ENCODE measurements at regions not wholly inside any gene's neighbourhood (a gene's known extent, or its start where the extent isn't known, plus 50 kb on each side); places are given as distances from the start of the nearest gene placed in this dataset.

- no peaks in the 10 kb centered on the region for H3K36me3 Mint-ChIP-seq
- Histone ChIP-seq H3K36me3 (ENCODE audit: control insufficient read depth in 2 of 2, extremely low read depth in 1 of 2, insufficient read depth in 1 of 2, low read length in 1 of 2) (no peaks in the 10 kb centered on the region), H3K4me3 (ENCODE audit: control insufficient read depth in 1 of 2, extremely low read depth in 1 of 2, low read length in 1 of 2) (no peak overlapping the region), H3K9me3 (no peaks in the 10 kb centered on the region), H3K4me1 (ENCODE audit: control insufficient read depth in 1 of 2, extremely low read depth in 1 of 2, insufficient read depth in 2 of 2, low read length in 2 of 2) (no peaks in the 10 kb centered on the region), H3K27ac (ENCODE audit: low read length) (no peak overlapping the region), H3K27me3 (replicated peaks in 1 of 2; ENCODE audit: control insufficient read depth in 2 of 2, extremely low read depth in 1 of 2, insufficient read depth in 2 of 2, low read length in 1 of 2) (peaks cover 0 to 6% of the 10 kb centered on the region in 2 experiments)
- H3K9me3 Mint-ChIP-seq, result no peaks in the 10 kb centered on the region
- H3K27ac Mint-ChIP-seq, result no peak overlapping the region
- DNase-seq, result peak in 1 of 35 experiments; percentile 17
- POLR2A ChIA-PET, result no interaction called here
- 81% methylated on average over 19 of the region's 21 CpGs for WGBS (ENCODE audit: insufficient coverage)
- H3K27me3 Mint-ChIP-seq, result peaks cover 3 to 6% of the 10 kb centered on the region in 2 donors
- CTCF ChIA-PET, result no interaction called here
- no peaks in the 10 kb centered on the region for H3K4me1 Mint-ChIP-seq
- H3K4me3 Mint-ChIP-seq, result no peak overlapping the region
- no peak for ATAC-seq (replicated peaks in 1 of 4)
These were observed 361.1 kb downstream of the GLRX3 start for GRCh38 chr10:130497056-130498010.

DNA sequence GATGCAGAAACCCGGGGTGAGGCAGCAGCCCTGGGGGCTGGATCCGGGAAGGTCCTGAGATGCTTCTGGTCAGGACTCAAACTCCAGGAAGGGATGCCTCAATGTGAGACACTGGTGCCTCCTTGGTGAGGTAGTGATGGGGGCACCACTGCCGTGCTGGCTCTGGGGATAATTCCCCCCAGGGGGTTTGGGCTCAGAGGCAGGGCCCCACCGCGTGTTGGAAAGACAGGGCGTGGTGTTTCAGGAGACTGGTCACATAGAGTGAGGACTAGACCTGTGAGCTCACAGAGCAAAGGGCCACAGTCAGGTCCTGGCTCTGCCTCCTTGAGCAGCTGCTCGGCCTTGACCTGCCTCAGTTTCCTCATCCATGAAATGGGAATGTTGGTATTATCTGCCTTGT is 361.9 kb downstream of the GLRX3 start:
- Mint-ChIP-seq H3K27ac (no peak overlapping the region), H3K4me3 (no peak overlapping the region), H3K4me1 (no peaks in the 10 kb centered on the region), H3K27me3 (peaks cover 3 to 6% of the 10 kb centered on the region in 2 donors), H3K36me3 (no peaks in the 10 kb centered on the region), H3K9me3 (no peaks in the 10 kb centered on the region)
- Histone ChIP-seq H3K9me3 (no peaks in the 10 kb centered on the region), H3K27me3 (replicated peaks in 1 of 2; ENCODE audit: control insufficient read depth in 2 of 2, extremely low read depth in 1 of 2, insufficient read depth in 2 of 2, low read length in 1 of 2) (peaks cover 0 to 3% of the 10 kb centered on the region in 2 experiments), H3K4me3 (ENCODE audit: control insufficient read depth in 1 of 2, extremely low read depth in 1 of 2, low read length in 1 of 2) (no peak overlapping the region), H3K36me3 (ENCODE audit: control insufficient read depth in 2 of 2, extremely low read depth in 1 of 2, insufficient read depth in 1 of 2, low read length in 1 of 2) (no peaks in the 10 kb centered on the region), H3K4me1 (ENCODE audit: control insufficient read depth in 1 of 2, extremely low read depth in 1 of 2, insufficient read depth in 2 of 2, low read length in 2 of 2) (no peaks in the 10 kb centered on the region), H3K27ac (ENCODE audit: low read length) (no peak overlapping the region)
- CTCF ChIA-PET, result no interaction called here
- DNase-seq (no peak), ATAC-seq (replicated peaks in 1 of 4) (no peak)
- POLR2A ChIA-PET, result no interaction called here
- WGBS (ENCODE audit: insufficient coverage), result 73% methylated on average over 5 of the region's 7 CpGs

GRCh38 chr10:130498934-130499333 is 362.7 kb downstream of the GLRX3 start:
- peaks cover 3 to 6% of the 10 kb centered on the region in 2 donors for H3K27me3 Mint-ChIP-seq
- ChIA-PET CTCF (no interaction called here), POLR2A (no interaction called here)
- H3K27ac Mint-ChIP-seq, result no peak overlapping the region
- H3K9me3 Mint-ChIP-seq, result no peaks in the 10 kb centered on the region
- no peaks in the 10 kb centered on the region for H3K36me3 Mint-ChIP-seq
- WGBS (ENCODE audit: insufficient coverage), result 69% methylated on average over 4 of the region's 8 CpGs
- Histone ChIP-seq H3K9me3 (no peaks in the 10 kb centered on the region), H3K27ac (ENCODE audit: low read length) (no peak overlapping the region), H3K36me3 (ENCODE audit: control insufficient read depth in 2 of 2, extremely low read depth in 1 of 2, insufficient read depth in 1 of 2, low read length in 1 of 2) (no peaks in the 10 kb centered on the region), H3K4me3 (ENCODE audit: control insufficient read depth in 1 of 2, extremely low read depth in 1 of 2, low read length in 1 of 2) (no peak overlapping the region), H3K4me1 (ENCODE audit: control insufficient read depth in 1 of 2, extremely low read depth in 1 of 2, insufficient read depth in 2 of 2, low read length in 2 of 2) (no peaks in the 10 kb centered on the region), H3K27me3 (replicated peaks in 1 of 2; ENCODE audit: control insufficient read depth in 2 of 2, extremely low read depth in 1 of 2, insufficient read depth in 2 of 2, low read length in 1 of 2) (peaks cover 0 to 3% of the 10 kb centered on the region in 2 experiments)
- no peaks in the 10 kb centered on the region for H3K4me1 Mint-ChIP-seq
- H3K4me3 Mint-ChIP-seq, result no peak overlapping the region
- DNase-seq, result peak in 1 of 35 experiments; percentile 10
- no peak for ATAC-seq (replicated peaks in 1 of 4)

GRCh38 chr10:130499541-130499940 is 363.4 kb downstream of the GLRX3 start:
- H3K36me3 Mint-ChIP-seq, result no peaks in the 10 kb centered on the region
- ChIA-PET POLR2A (no interaction called here), CTCF (no interaction called here)
- no peaks in the 10 kb centered on the region for H3K9me3 Mint-ChIP-seq
- ATAC-seq (replicated peaks in 1 of 4) (no peak), DNase-seq (peak in 1 of 35 experiments; percentile 17)
- Histone ChIP-seq H3K27ac (ENCODE audit: low read length) (no peak overlapping the region), H3K27me3 (replicated peaks in 1 of 2; ENCODE audit: control insufficient read depth in 2 of 2, extremely low read depth in 1 of 2, insufficient read depth in 2 of 2, low read length in 1 of 2) (peaks cover 0 to 3% of the 10 kb centered on the region in 2 experiments), H3K4me3 (ENCODE audit: control insufficient read depth in 1 of 2, extremely low read depth in 1 of 2, low read length in 1 of 2) (no peak overlapping the region), H3K36me3 (ENCODE audit: control insufficient read depth in 2 of 2, extremely low read depth in 1 of 2, insufficient read depth in 1 of 2, low read length in 1 of 2) (no peaks in the 10 kb centered on the region), H3K4me1 (ENCODE audit: control insufficient read depth in 1 of 2, extremely low read depth in 1 of 2, insufficient read depth in 2 of 2, low read length in 2 of 2) (no peaks in the 10 kb centered on the region), H3K9me3 (no peaks in the 10 kb centered on the region)
- H3K4me3 Mint-ChIP-seq, result no peak overlapping the region
- H3K27ac Mint-ChIP-seq, result no peak overlapping the region
- no peaks in the 10 kb centered on the region for H3K4me1 Mint-ChIP-seq
- H3K27me3 Mint-ChIP-seq, result peaks cover 3% of the 10 kb centered on the region in 2 donors

DNA sequence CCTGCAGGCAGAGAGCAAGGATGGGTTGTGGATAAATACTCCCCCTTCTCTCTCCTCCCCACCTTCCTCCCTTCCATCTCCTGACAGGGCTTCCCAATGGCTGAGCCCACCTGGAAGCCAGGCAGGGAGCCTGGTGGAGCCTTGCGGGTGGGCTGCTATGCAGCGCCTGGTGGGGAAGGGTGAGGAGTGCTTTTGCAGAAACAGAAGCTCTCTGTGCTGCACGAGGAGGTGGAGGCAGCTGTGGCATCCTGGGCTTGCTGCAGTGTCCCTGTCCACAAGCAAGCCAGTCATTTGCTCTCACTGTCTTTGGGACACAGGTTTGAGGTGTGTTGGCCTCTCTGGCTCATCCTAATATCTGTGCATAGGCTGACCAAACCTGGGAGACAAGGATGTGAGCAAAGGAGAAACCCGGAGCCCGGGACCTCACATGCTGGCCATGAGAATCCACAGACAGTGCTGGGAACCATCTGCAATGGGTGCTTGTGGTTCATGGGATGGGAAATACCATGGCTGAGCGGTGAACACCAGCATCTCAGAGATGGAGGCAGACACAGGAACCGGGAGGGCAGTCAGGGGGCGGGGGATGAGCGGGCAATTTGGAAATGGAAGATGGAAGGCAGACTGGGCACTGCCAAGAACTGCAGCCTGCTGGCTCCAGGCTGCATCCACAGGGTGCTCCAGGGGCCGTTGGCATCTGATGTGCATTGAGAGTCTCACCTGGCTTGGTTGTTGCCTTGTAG is 364.2 kb downstream of the GLRX3 start:
- Mint-ChIP-seq H3K4me1 (no peaks in the 10 kb centered on the region), H3K4me3 (no peak overlapping the region), H3K27me3 (peaks cover 3% of the 10 kb centered on the region in 2 donors), H3K9me3 (no peaks in the 10 kb centered on the region), H3K36me3 (no peaks in the 10 kb centered on the region), H3K27ac (no peak overlapping the region)
- CTCF ChIA-PET, result no interaction called here
- POLR2A ChIA-PET, result no interaction called here
- H3K9me3 ChIP-seq, result no peaks in the 10 kb centered on the region
- H3K4me1 ChIP-seq (ENCODE audit: control insufficient read depth in 1 of 2, extremely low read depth in 1 of 2, insufficient read depth in 2 of 2, low read length in 2 of 2), result no peaks in the 10 kb centered on the region
- no peak overlapping the region for H3K27ac ChIP-seq (ENCODE audit: low read length)
- H3K27me3 ChIP-seq (replicated peaks in 1 of 2; ENCODE audit: control insufficient read depth in 2 of 2, extremely low read depth in 1 of 2, insufficient read depth in 2 of 2, low read length in 1 of 2), result peaks cover 0 to 3% of the 10 kb centered on the region in 2 experiments
- WGBS (ENCODE audit: insufficient coverage), result 76% methylated on average over 10 of the region's 10 CpGs
- ATAC-seq (replicated peaks in 1 of 4) (no peak), DNase-seq (peak in 1 of 35 experiments; percentile 18)
- H3K36me3 ChIP-seq (ENCODE audit: control insufficient read depth in 2 of 2, extremely low read depth in 1 of 2, insufficient read depth in 1 of 2, low read length in 1 of 2), result no peaks in the 10 kb centered on the region
- H3K4me3 ChIP-seq (ENCODE audit: control insufficient read depth in 1 of 2, extremely low read depth in 1 of 2, low read length in 1 of 2), result no peak overlapping the region

GRCh38 chr10:130507461-130507860 is 371.3 kb downstream of the GLRX3 start:
- Mint-ChIP-seq H3K4me1 (no peaks in the 10 kb centered on the region), H3K27ac (no peak overlapping the region), H3K27me3 (peaks cover 7 to 10% of the 10 kb centered on the region in 2 donors), H3K4me3 (no peak overlapping the region), H3K36me3 (no peaks in the 10 kb centered on the region), H3K9me3 (no peaks in the 10 kb centered on the region)
- 57% methylated on average over 4 of the region's 5 CpGs for WGBS (ENCODE audit: insufficient coverage)
- Histone ChIP-seq H3K4me3 (ENCODE audit: control insufficient read depth in 1 of 2, extremely low read depth in 1 of 2, low read length in 1 of 2) (no peak overlapping the region), H3K27ac (ENCODE audit: low read length) (no peak overlapping the region), H3K27me3 (replicated peaks in 1 of 2; ENCODE audit: control insufficient read depth in 2 of 2, extremely low read depth in 1 of 2, insufficient read depth in 2 of 2, low read length in 1 of 2) (peaks cover 0 to 12% of the 10 kb centered on the region in 2 experiments), H3K9me3 (no peaks in the 10 kb centered on the region), H3K36me3 (ENCODE audit: control insufficient read depth in 2 of 2, extremely low read depth in 1 of 2, insufficient read depth in 1 of 2, low read length in 1 of 2) (no peaks in the 10 kb centered on the region), H3K4me1 (ENCODE audit: control insufficient read depth in 1 of 2, extremely low read depth in 1 of 2, insufficient read depth in 2 of 2, low read length in 2 of 2) (no peaks in the 10 kb centered on the region)
- ATAC-seq (replicated peaks in 1 of 4) (no peak), DNase-seq (peak in 1 of 35 experiments; percentile 12)
- CTCF ChIA-PET, result no interaction called here
- POLR2A ChIA-PET, result no interaction called here

All from T-cell (primary cell).